Islet of Langerhans (tissue), 1 donor: ENCODE measurements at regions not wholly inside any gene's neighbourhood (a gene's known extent, or its start where the extent isn't known, plus 50 kb on each side); places are given as distances from the start of the nearest gene placed in this dataset.
A peak's percentile ranks its signal among the peaks of the same experiment; 100 is the strongest.
"Not testable (repeated sequence)": the region's sequence is repeated elsewhere in the genome, so short reads cannot be mapped to it uniquely, and the experiment has no call there.

Source experiments
- FAIRE-seq: peaks from one replicate; lab custom pipeline; 2011; peaks lifted over from hg19 to GRCh38; lab: Jason Lieb, UNC

DNA sequence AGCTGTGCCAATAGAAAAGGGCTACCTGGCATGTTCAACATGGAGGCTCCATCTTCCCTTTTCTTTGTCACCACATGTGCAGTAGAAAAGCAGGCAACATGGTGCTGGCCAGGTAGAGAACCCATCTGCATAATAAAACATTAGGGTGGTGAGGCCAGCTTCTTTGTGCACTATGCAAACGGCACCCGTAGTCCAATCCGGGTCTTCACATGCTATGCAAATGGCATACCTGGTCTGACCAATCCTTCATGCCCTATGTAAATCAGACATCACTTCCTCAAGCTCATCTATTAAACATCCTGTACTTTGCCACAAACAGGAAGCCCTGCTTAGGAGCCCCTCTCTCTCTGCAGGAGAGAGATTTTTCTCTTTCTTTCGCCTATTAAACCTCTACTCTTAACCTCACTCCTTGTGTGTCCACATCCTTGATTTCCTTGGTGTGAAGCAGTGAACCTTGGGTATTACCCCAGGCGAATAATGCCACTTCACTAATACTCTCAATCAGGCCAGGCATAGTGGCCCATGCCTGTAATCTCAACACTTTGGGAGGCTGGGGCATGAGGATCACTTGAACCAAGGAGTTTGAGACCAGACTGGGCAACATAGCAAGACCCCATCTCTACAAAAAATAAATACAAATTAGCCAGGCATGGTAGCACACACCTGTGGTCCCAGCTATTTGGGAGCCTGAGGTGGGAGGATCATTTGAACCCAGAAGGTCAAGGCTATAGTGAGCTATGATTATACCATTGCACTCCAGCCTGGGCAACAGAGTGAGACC is 111.3 kb upstream of the MRI1 start:
- no peak for FAIRE-seq

GRCh38 chr19:13646758-13647157 is 117.6 kb upstream of the MRI1 start:
- no peak for FAIRE-seq

- FAIRE-seq: no peak
These were observed 119.7 kb upstream of the MRI1 start for GRCh38 chr19:13644645-13645044.

- no peak for FAIRE-seq
These were observed 123.7 kb upstream of the MRI1 start for GRCh38 chr19:13640611-13641010.

GRCh38 chr19:13639342-13639929 is 124.9 kb upstream of the MRI1 start:
- no peak for FAIRE-seq

DNA sequence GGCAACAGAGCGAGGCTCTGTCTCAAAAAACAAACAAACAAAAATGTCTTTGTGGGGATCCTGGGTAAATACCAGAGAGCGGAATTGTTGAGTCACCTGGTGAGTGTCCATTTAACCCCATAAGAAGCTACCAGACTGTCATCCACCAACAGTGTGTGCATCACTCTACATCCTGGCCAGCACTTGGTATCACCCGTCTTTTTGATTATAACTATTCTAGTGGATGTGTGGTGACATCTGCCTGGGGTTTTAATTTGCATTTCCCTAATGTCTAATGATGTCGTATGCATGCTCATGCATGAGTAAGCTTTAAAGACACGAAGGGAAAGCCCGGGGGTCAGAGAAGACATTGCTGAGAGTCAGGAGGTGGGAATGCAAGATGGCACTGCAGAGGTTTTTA is 126.7 kb upstream of the MRI1 start:
- no peak for FAIRE-seq

- FAIRE-seq: no peak
These were observed 128.4 kb upstream of the CACNA1A start for GRCh38 chr19:13634658-13635057.

- no peak for FAIRE-seq
These were observed 127.2 kb upstream of the CACNA1A start for GRCh38 chr19:13633522-13633922.

GRCh38 chr19:13633109-13633508 is 126.8 kb upstream of the CACNA1A start:
- peak; percentile 96 for FAIRE-seq

DNA sequence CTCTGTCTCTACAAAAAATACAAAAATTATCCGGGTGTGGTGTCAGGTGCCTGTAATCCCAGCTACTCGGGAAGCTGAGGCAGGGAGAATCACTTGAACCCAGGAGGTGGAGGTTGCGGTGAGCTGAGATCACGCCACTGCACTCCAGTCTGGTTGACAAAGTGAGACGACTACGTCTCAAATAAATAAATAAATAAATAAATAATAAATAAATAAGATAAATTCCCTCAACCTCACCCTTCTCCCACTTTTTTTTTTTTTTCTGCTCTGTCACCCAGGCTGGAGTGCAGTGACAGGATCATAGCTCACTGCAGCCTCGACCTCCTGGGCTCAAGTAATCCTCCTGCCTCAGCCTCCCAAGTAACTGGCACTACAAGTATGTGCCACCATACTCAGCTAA is 125.9 kb upstream of the CACNA1A start:
- not testable (repeated sequence) for FAIRE-seq

DNA sequence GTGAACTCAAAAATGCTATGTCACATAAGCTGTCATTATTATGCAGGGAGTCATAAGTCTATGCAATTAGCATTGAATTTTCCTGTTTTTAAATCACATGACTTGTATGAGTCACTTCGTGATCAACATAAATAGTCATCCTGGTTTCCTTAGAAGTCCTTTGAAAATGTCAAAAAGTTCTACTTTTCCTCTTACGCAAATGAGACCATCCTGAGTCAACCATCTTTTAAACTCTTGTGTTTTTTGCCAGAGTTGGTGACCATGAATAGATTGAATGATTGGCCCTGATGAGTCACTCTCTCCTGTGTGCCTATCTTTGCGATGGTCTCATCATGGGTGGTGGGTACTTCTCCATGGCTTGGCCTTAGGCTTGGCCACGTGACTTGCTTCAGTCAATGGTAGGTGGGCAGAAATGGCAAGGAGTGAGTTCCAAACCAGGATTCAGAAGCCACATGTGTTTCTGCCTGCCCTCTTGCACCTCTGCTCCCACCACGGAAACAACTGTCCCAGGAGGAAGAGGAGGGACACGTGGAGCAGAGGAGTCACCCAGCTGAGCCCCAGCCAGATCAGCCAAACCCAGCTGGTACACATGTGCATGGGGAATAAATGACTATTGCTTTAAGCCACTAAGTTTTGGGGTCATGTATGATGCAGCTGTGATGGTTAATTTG is 123.5 kb upstream of the CACNA1A start:
- FAIRE-seq: no peak

DNA sequence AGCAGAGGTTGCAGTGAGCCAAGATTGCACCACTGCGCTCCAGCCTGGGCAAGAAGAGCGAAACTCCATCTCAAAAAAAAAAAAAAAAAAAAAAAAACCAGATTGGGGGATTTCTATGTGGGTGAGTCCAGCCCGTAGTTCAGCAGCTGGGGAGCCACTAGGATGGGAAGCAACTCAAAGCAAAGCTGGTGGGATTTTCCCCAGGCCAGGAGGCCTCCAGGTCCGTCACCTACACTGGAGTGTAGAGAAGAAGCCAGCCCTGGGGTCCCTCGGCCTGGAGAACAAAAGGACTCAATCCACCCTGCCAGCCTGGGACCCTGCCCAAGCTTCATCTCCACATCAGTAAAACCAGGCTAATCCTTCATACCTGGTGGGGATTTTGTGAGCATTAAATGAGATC is 121.3 kb upstream of the CACNA1A start:
- FAIRE-seq: no peak

DNA sequence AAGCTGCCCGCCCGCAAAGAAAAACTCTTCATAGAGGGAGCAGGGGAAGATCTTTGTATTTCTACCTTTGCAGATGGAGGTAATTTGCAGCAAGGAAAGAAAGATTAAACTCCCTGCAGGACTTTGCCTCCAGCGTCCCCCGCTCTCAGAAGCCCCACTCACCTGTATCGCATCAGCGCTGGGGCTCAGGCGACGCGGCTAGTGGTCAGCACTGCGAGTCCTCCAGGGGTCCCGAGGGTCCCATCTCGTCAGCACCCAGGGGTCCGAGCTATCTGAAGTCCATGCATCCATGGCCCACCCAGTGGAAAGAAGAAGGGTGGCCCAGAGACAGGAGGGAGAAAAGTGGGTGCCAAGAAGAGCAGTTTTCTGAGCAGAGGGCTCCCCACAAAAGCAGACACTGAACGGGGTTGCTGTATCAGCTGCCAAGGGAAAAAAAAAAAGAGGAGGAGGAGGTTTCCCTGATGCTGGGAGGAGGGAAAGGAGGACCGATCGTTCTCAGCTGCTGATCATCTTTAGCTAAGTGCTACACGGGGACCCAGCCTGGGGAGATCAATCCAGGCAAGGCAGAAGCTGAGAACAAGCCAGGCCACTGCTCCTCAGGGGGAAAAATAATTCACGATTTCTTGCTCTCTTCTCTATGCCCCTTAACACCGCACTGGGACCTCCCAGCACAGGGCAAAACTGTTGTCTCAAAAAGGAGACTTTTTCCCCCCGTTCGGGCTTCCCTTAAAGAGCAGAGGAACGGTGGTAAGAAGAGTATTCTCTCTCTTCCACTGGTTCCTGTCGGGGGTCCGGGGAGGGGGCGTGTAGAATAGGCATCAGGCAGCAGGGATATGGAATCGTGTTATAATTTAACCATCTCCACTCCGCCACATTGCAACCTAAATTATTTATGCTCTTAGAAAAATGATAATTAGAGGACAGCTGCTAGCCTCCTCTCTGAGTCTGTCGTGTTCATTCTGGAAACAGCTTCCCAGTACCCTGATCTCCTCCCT is 117.7 kb upstream of the CACNA1A start:
- FAIRE-seq: no peak

- no peak for FAIRE-seq
These were observed 116.8 kb upstream of the CACNA1A start for GRCh38 chr19:13622766-13623715.

GRCh38 chr19:13621413-13621812 is 115.1 kb upstream of the CACNA1A start:
- FAIRE-seq: no peak

- FAIRE-seq: no peak
These were observed 112.9 kb upstream of the CACNA1A start for GRCh38 chr19:13619203-13619632.

GRCh38 chr19:13615890-13616289 is 109.6 kb upstream of the CACNA1A start:
- FAIRE-seq: no peak

- FAIRE-seq: peak; percentile 96
These were observed 107.2 kb upstream of the CACNA1A start for GRCh38 chr19:13613447-13613846.

GRCh38 chr19:13611596-13611995 is 105.3 kb upstream of the CACNA1A start:
- FAIRE-seq: no peak

DNA sequence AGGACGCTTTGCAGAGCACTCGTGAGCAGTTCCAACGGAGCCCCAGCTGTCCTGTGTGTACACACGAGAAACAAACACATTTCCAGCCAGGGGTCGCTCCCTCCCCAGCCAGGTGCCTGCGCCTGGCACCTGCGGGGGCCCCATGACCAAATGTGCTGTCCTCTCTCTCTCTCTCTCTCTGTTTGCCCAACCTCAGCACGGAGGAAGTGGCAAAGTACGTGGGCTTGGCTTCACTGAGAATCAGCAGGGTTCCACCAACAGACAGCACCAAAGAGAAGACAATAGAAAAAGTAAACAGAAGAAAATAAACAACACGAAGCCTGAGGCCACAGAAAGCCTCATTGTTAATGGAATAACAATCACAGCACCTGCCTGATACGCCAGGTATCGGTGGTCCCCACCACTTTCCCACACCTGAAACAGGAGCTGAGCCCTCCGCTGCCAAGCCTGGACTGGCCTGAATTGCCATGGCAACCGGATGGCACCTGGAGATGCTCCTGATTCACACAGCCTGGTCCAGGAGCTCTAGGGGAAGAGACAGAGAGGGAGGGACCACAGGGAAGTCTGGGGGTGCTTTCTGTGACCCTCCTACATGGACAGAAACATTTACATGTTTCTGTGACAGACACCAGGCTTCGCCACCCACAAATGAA is 103.9 kb upstream of the CACNA1A start:
- peak; percentile 90 for FAIRE-seq

GRCh38 chr19:13606156-13606555 is 99.9 kb upstream of the CACNA1A start:
- FAIRE-seq: no peak
